HepG2 (cell line): ENCODE measurements at regions not wholly inside any gene's neighbourhood (a gene's known extent, or its start where the extent isn't known, plus 50 kb on each side); places are given as distances from the start of the nearest gene placed in this dataset.

Source experiments
- ATAC-seq: fragments of 200-7000 bp; cut with Tn5 transposase; 3 replicates; pipeline ENCODE4 v1.9.1; 2020; ENCODE audit warnings: mild to moderate bottlenecking, moderate library complexity
- BruUV-seq: library from RNA; stranded (reverse); fragments of 400-500 nt; replicated peaks from 2 replicates; lab custom pipeline; 2021; lab: Mats Ljungman, UMichigan
- CTCF ChIA-PET: fragments of 300-600 bp; formaldehyde crosslinking; extraction: SDS; loops from one replicate; lab custom pipeline; 2021; ENCODE audit warnings: low total read pairs, inconsistent platforms, low intra/inter-chr PET ratio; lab: Yijun Ruan, JAX
- POLR2A ChIA-PET: fragments of 350-600 bp; sonication (Branson Sonifier 250); formaldehyde crosslinking; loops from one replicate; lab custom pipeline; 2020; ENCODE audit warnings: antibody characterized with exemption, inconsistent platforms; lab: Yijun Ruan, JAX
- DNase-seq: peaks from one replicate; pipeline ENCODE4 v3.0.0-alpha.2; 2015; ENCODE audit warnings: low spot score
- FAIRE-seq: peaks from 3 replicates; lab custom pipeline; 2011; peaks lifted over from hg19 to GRCh38; lab: Jason Lieb, UNC
- H2AFZ ChIP-seq: one replicate; pipeline ENCODE4 v1.6.1; 2011; ENCODE audit warnings: low read length, inconsistent platforms
- H3K27ac ChIP-seq: fragments of 300-600 bp; 3 replicates; pipeline ENCODE4 v1.8.0; 2011; ENCODE audit warnings: mixed run types, mild to moderate bottlenecking, mixed read lengths, low read length, inconsistent platforms; ENCODE audit not compliant: insufficient read depth; ENCODE audit errors: extremely low read length
- H3K27me3 ChIP-seq, 2 experiments: fragments of 200-600 bp in 1 of 2; 2 replicates in 1 of 2; 3 replicates in 1 of 2; pipeline versions ENCODE4 v1.6.0 to v1.8.0; 2011; ENCODE audit warnings: low read length in 2 of 2, mild to moderate bottlenecking in 2 of 2, moderate library complexity in 2 of 2, inconsistent platforms in 1 of 2; ENCODE audit not compliant: insufficient read depth in 2 of 2, control insufficient read depth in 1 of 2
- H3K36me3 ChIP-seq, 2 experiments: fragments of 200-600 bp in 1 of 2; replicated peaks in 1 of 2; 2 replicates in 1 of 2; 3 replicates in 1 of 2; pipeline versions ENCODE4 v1.5.1 to v1.8.0; 2011; ENCODE audit warnings: low read length in 2 of 2, inconsistent platforms in 1 of 2; ENCODE audit not compliant: insufficient read depth in 2 of 2, control insufficient read depth in 1 of 2
- H3K4me1 ChIP-seq: 2 replicates; pipeline ENCODE4 v1.5.1; 2012; ENCODE audit warnings: low read length, inconsistent platforms; ENCODE audit not compliant: insufficient read depth
- H3K4me2 ChIP-seq: 2 replicates; pipeline ENCODE4 v1.6.0; 2011; ENCODE audit warnings: low read depth, low read length, inconsistent platforms
- H3K4me3 ChIP-seq, 3 experiments: fragments of 200-600 bp in 1 of 3; sonication (generic), shearing (Covaris generic) in 1 of 3; replicated peaks in 1 of 3; 2 replicates each; pipeline ENCODE4 v1.5.1; 2011 to 2016; ENCODE audit warnings: low read length in 3 of 3, inconsistent platforms in 2 of 3, low read depth in 2 of 3, mild to moderate bottlenecking in 2 of 3, control low read depth in 1 of 3, mixed read lengths in 1 of 3; ENCODE audit not compliant: insufficient read depth in 1 of 3
- H3K79me2 ChIP-seq: one replicate; pipeline ENCODE4 v1.6.1; 2011; ENCODE audit warnings: low read length, inconsistent platforms; ENCODE audit not compliant: insufficient read depth
- H3K9ac ChIP-seq: 2 replicates; pipeline ENCODE4 v1.6.0; 2011; ENCODE audit warnings: mild to moderate bottlenecking, low read depth, low read length, inconsistent platforms; ENCODE audit not compliant: insufficient read depth
- H3K9me3 ChIP-seq: 2 replicates; pipeline ENCODE4 v1.5.1; 2012; ENCODE audit warnings: mild to moderate bottlenecking, low read length
- H4K20me1 ChIP-seq: 2 replicates; pipeline ENCODE4 v1.6.0; 2011; ENCODE audit warnings: inconsistent platforms, mild to moderate bottlenecking, low read length, moderate library complexity; ENCODE audit not compliant: insufficient read depth
- ARNTL ChIP-seq: sonication (generic); formaldehyde crosslinking; IDR thresholded peaks from 2 replicates; pipeline ENCODE4 v1.4.0; 2020; ENCODE audit warnings: mild to moderate bottlenecking, missing genetic modification reagents
- DMTF1 ChIP-seq: sonication (generic); formaldehyde crosslinking; IDR thresholded peaks from 2 replicates; pipeline ENCODE4 v1.4.0; 2020; ENCODE audit warnings: mild to moderate bottlenecking, missing genetic modification reagents
- E2F5 ChIP-seq: sonication (generic); formaldehyde crosslinking; conservative IDR thresholded peaks from 2 replicates; pipeline ENCODE4 v1.4.0; 2020; ENCODE audit warnings: missing genetic modification reagents
- GPN1 ChIP-seq: sonication (generic); formaldehyde crosslinking; IDR thresholded peaks from 2 replicates; pipeline ENCODE4 v1.5.1; 2020; ENCODE audit warnings: missing genetic modification reagents, borderline replicate concordance
- HNRNPH1 ChIP-seq: fragments of 200-400 bp; formaldehyde crosslinking; optimal IDR thresholded peaks from 2 replicates; pipeline ENCODE3; 2017; ENCODE audit warnings: mild to moderate bottlenecking, low read depth, low read length
- IRF9 ChIP-seq: sonication (generic); formaldehyde crosslinking; IDR thresholded peaks from 2 replicates; pipeline ENCODE4 v1.8.0; 2022; ENCODE audit warnings: missing genetic modification reagents, mild to moderate bottlenecking, borderline replicate concordance
- JDP2 ChIP-seq: sonication (generic); formaldehyde crosslinking; IDR thresholded peaks from 2 replicates; pipeline ENCODE4 v1.8.1; 2022; ENCODE audit warnings: missing genetic modification reagents, borderline replicate concordance
- NFKBIZ ChIP-seq: IDR thresholded peaks from 2 replicates; pipeline ENCODE4 v1.6.1; 2018; ENCODE audit warnings: missing genetic modification reagents, missing compliant biosample characterization
- PAX8 ChIP-seq: sonication (generic); formaldehyde crosslinking; IDR thresholded peaks from 2 replicates; pipeline ENCODE4 v1.8.0; 2022; ENCODE audit warnings: mild to moderate bottlenecking, missing genetic modification reagents, borderline replicate concordance
- PCBP2 ChIP-seq: fragments of 200-400 bp; formaldehyde crosslinking; optimal IDR thresholded peaks from 2 replicates; pipeline ENCODE3; 2018; ENCODE audit warnings: low read length, low read depth; ENCODE audit not compliant: poor library complexity, severe bottlenecking
- RAD51 ChIP-seq: fragments of 450-650 bp; IDR thresholded peaks from 2 replicates; pipeline ENCODE4 v1.6.1; 2016; ENCODE audit warnings: borderline replicate concordance
- STAT5B ChIP-seq: sonication (generic); formaldehyde crosslinking; IDR thresholded peaks from 2 replicates; pipeline ENCODE4 v1.4.0; 2020; ENCODE audit warnings: missing genetic modification reagents
- TEAD2 ChIP-seq: sonication (generic); formaldehyde crosslinking; IDR thresholded peaks from 2 replicates; pipeline ENCODE4 v1.9.0; 2021; ENCODE audit warnings: missing genetic modification reagents
- YY1 ChIP-seq: IDR thresholded peaks from 2 replicates; pipeline ENCODE4 v1.6.1; 2011; ENCODE audit warnings: low read length, low read depth, moderate library complexity, mild to moderate bottlenecking; ENCODE audit not compliant: insufficient read depth, insufficient replicate concordance
- ZNF7 ChIP-seq: IDR thresholded peaks from 2 replicates; pipeline ENCODE4 v1.6.1; 2016; ENCODE audit warnings: missing biosample characterization, missing genetic modification reagents
- WGBS: methylation state at CpG from one replicate; pipeline ENCODE4 v1.1.6; 2017; ENCODE audit warnings: low lambda C conversion rate; 5-methylcytosine and 5-hydroxymethylcytosine counted together
- in situ Hi-C: cut with HindIII; loops from 2 replicates; pipeline ENCODE4 v1.10.0; 2017; ENCODE audit warnings: low pct_unique_long_range_greater_than_20kb; ENCODE audit not compliant: extremely low pct_ligation_motif_present
- intact Hi-C: fragments of 100-400 bp; cut with micrococcal nuclease; formaldehyde crosslinking; loops from one replicate; pipeline ENCODE4 v1.10.0; 2022; ENCODE audit not compliant: unreplicated experiment

- H3K9me3 ChIP-seq, result no peaks in the 10 kb centered on the region
- no peak overlapping the region for H3K27ac ChIP-seq
- CTCF ChIA-PET, result no interaction called here
- 25% methylated on average over 1 of the region's 1 CpG for WGBS
- H3K4me2 ChIP-seq, result no peak overlapping the region
- intact Hi-C loops, result no loop called here
- H4K20me1 ChIP-seq, result no peaks in the 10 kb centered on the region
- no TSS peak for BruUV-seq
- H3K9ac ChIP-seq, result no peak overlapping the region
- H3K36me3 ChIP-seq, result no peaks in the 10 kb centered on the region
- peaks cover 36% of the 10 kb centered on the region for H3K4me1 ChIP-seq
- DNase-seq (no peak), FAIRE-seq (no peak), ATAC-seq (no peak)
- no peaks in the 10 kb centered on the region for H3K79me2 ChIP-seq
- H2AFZ ChIP-seq, result no peak overlapping the region
- no peak overlapping the region for H3K4me3 ChIP-seq
- POLR2A ChIA-PET, result interaction anchor here (0.9 kb wide), 1 partner anchor 11 kb away, joined by 3 read pairs; no protein-coding TSS in a partner anchor
- TF ChIP-seq E2F5 (CRISPR knock-in tag) (no peak), HNRNPH1 (no peak), IRF9 (CRISPR knock-in tag) (no peak), NFKBIZ (no peak), TEAD2 (CRISPR knock-in tag) (no peak), ARNTL (CRISPR knock-in tag) (no peak), PAX8 (CRISPR knock-in tag) (no peak), RAD51 (no peak), GPN1 (CRISPR knock-in tag) (no peak), YY1 (no peak), PCBP2 (no peak), ZNF7 (no peak), STAT5B (CRISPR knock-in tag) (no peak), JDP2 (CRISPR knock-in tag) (no peak), DMTF1 (CRISPR knock-in tag) (no peak)
- in situ Hi-C loops, result no loop called here
- H3K27me3 ChIP-seq, result peaks cover 2 to 46% of the 10 kb centered on the region in 2 experiments; a peak in 4 of 5 replicates
These were observed 496.2 kb upstream of the ZMIZ1 start for GRCh38 chr10:78572565-78572964.
